GM21360 (cell line): ENCODE measurements at regions not wholly inside any gene's neighbourhood (a gene's known extent, or its start where the extent isn't known, plus 50 kb on each side); places are given as distances from the start of the nearest gene placed in this dataset.

Source experiments
- ATAC-seq: cut with Tn5 transposase; IDR thresholded peaks from one replicate; pipeline ENCODE4 v1.9.1; 2021; ENCODE audit warnings: mild to moderate bottlenecking, moderate library complexity; ENCODE audit not compliant: unreplicated experiment

- no peak for ATAC-seq
Observed at GRCh38 chr11:97356144-97356543, 966.3 kb downstream of the JRKL start.

GRCh38 chr11:97359016-97359415, 969.2 kb downstream of the JRKL start:
- ATAC-seq, result no peak

- no peak for ATAC-seq
Observed at GRCh38 chr11:97361812-97362378, 972.1 kb downstream of the JRKL start.

GRCh38 chr11:97363331-97363730, 973.5 kb downstream of the JRKL start:
- ATAC-seq, result no peak

GRCh38 chr11:97364047-97364446, 974.2 kb downstream of the JRKL start:
- ATAC-seq, result no peak

GRCh38 chr11:97367406-97368083, 977.7 kb downstream of the JRKL start:
- no peak for ATAC-seq

- ATAC-seq, result no peak
Observed at GRCh38 chr11:97389270-97389669, 999.5 kb downstream of the JRKL start.

- ATAC-seq, result no peak
Observed at GRCh38 chr11:97398246-97398645, 1008.4 kb downstream of the JRKL start.

- no peak for ATAC-seq
Observed at GRCh38 chr11:97409141-97409540, 1019.3 kb downstream of the JRKL start.

- ATAC-seq, result no peak
Observed at GRCh38 chr11:97414801-97415200, 1025.0 kb downstream of the JRKL start.

GRCh38 chr11:97419729-97420128, 1029.9 kb downstream of the JRKL start:
- ATAC-seq, result no peak

- no peak for ATAC-seq
Observed at GRCh38 chr11:97428247-97428790, 1038.5 kb downstream of the JRKL start.

- ATAC-seq, result no peak
Observed at GRCh38 chr11:97430877-97431276, 1041.1 kb downstream of the JRKL start.

- no peak for ATAC-seq
Observed at GRCh38 chr11:97432926-97433325, 1043.1 kb downstream of the JRKL start.

- ATAC-seq, result no peak
Observed at GRCh38 chr11:97445561-97445960, 1055.7 kb downstream of the JRKL start.

GRCh38 chr11:97451441-97451840, 1061.6 kb downstream of the JRKL start:
- ATAC-seq, result no peak

- ATAC-seq, result no peak
Observed at GRCh38 chr11:97454988-97455387, 1065.2 kb downstream of the JRKL start.

GRCh38 chr11:97460091-97460490, 1070.3 kb downstream of the JRKL start:
- no peak for ATAC-seq

- ATAC-seq, result no peak
Observed at GRCh38 chr11:97461044-97461880, 1071.4 kb downstream of the JRKL start.

- ATAC-seq, result no peak
Observed at GRCh38 chr11:97461934-97462333, 1072.1 kb downstream of the JRKL start.

- no peak for ATAC-seq
Observed at GRCh38 chr11:97463891-97464290, 1074.1 kb downstream of the JRKL start.

- ATAC-seq, result no peak
Observed at GRCh38 chr11:97471480-97471879, 1081.7 kb downstream of the JRKL start.
